PC-9 (cell line): ENCODE measurements at regions not wholly inside any gene's neighbourhood (a gene's known extent, or its start where the extent isn't known, plus 50 kb on each side); places are given as distances from the start of the nearest gene placed in this dataset.

ENCODE experiments used
- BruUV-seq: library from RNA; stranded (reverse); fragments of 400-500 nt; replicated peaks from 2 replicates; lab custom pipeline; 2021; lab: Mats Ljungman, UMichigan
- CTCF ChIA-PET: fragments of 300-600 bp; sonication (Branson Sonifier 250); formaldehyde crosslinking; loops from one replicate; lab custom pipeline; 2022; ENCODE audit warnings: antibody characterized with exemption; lab: Charles Lee
- POLR2A ChIA-PET: fragments of 300-600 bp; sonication (Branson Sonifier 250); formaldehyde crosslinking; loops from one replicate; lab custom pipeline; 2022; ENCODE audit warnings: antibody characterized with exemption; ENCODE audit not compliant: unreplicated experiment; lab: Charles Lee
- DNase-seq, 2 experiments: peaks; one replicate each; pipeline versions ENCODE4 v3.0.0 to v3.0.0-alpha.2; 2015 to 2022; ENCODE audit warnings: mixed read lengths in 1 of 2
- H2AFZ ChIP-seq: fragments of 200-600 bp; sonication (generic); 2 replicates; pipeline ENCODE4 v1.8.1; 2017; ENCODE audit warnings: antibody characterized with exemption
- H3F3A ChIP-seq: fragments of 200-600 bp; sonication (generic); 2 replicates; pipeline ENCODE4 v1.8.1; 2017; ENCODE audit warnings: antibody characterized with exemption, mild to moderate bottlenecking, low read depth; ENCODE audit not compliant: insufficient read depth
- H3K27ac ChIP-seq: fragments of 200-600 bp; sonication (generic); 2 replicates; pipeline ENCODE4 v1.6.1; 2016; ENCODE audit warnings: mixed run types
- H3K27me3 ChIP-seq: fragments of 200-600 bp; sonication (generic); 2 replicates; pipeline ENCODE4 v1.6.1; 2016; ENCODE audit warnings: low read depth, mixed run types; ENCODE audit not compliant: insufficient read depth
- H3K36me3 ChIP-seq: fragments of 200-600 bp; sonication (generic); 2 replicates; pipeline ENCODE4 v1.6.1; 2016; ENCODE audit warnings: low read depth, mixed run types
- H3K4me1 ChIP-seq: fragments of 200-600 bp; sonication (generic); replicated peaks from 2 replicates; pipeline ENCODE4 v1.6.1; 2016; ENCODE audit warnings: mixed run types; ENCODE audit not compliant: insufficient read depth
- H3K4me2 ChIP-seq: fragments of 200-600 bp; sonication (generic); 2 replicates; pipeline ENCODE4 v1.6.1; 2017; ENCODE audit warnings: mixed run types
- H3K4me3 ChIP-seq: fragments of 200-600 bp; sonication (generic); 2 replicates; pipeline ENCODE4 v1.6.1; 2016; ENCODE audit warnings: mixed run types
- H3K79me2 ChIP-seq: fragments of 200-600 bp; sonication (generic); 2 replicates; pipeline ENCODE4 v1.6.1; 2017; ENCODE audit warnings: low read depth, mixed run types
- H3K9me2 ChIP-seq: fragments of 200-600 bp; sonication (generic); 2 replicates; pipeline ENCODE4 v1.8.1; 2017; ENCODE audit warnings: mild to moderate bottlenecking; ENCODE audit not compliant: insufficient read depth
- H3K9me3 ChIP-seq: fragments of 200-600 bp; sonication (generic); 2 replicates; pipeline ENCODE4 v1.8.1; 2016; ENCODE audit warnings: low read depth; ENCODE audit not compliant: insufficient read depth
- H4K20me1 ChIP-seq: fragments of 200-600 bp; sonication (generic); 2 replicates; pipeline ENCODE4 v1.8.1; 2017; ENCODE audit not compliant: insufficient read depth
- EZH2 ChIP-seq: fragments of 200-600 bp; sonication (generic); IDR thresholded peaks from 2 replicates; pipeline ENCODE4 v1.8.0; 2017; ENCODE audit warnings: antibody characterized with exemption, low read depth
- intact Hi-C: fragments of 100-400 bp; cut with micrococcal nuclease; formaldehyde crosslinking; loops from one replicate; pipeline ENCODE4 v1.10.0; 2022; ENCODE audit not compliant: unreplicated experiment
- TF ChIP-seq, protein P1 (sequence below): fragments of 200-600 bp; sonication (generic); conservative IDR thresholded peaks from 2 replicates; pipeline ENCODE4 v1.6.1; 2017; ENCODE audit warnings: mixed run types, antibody characterized with exemption, mild to moderate bottlenecking, moderate library complexity

DNA sequence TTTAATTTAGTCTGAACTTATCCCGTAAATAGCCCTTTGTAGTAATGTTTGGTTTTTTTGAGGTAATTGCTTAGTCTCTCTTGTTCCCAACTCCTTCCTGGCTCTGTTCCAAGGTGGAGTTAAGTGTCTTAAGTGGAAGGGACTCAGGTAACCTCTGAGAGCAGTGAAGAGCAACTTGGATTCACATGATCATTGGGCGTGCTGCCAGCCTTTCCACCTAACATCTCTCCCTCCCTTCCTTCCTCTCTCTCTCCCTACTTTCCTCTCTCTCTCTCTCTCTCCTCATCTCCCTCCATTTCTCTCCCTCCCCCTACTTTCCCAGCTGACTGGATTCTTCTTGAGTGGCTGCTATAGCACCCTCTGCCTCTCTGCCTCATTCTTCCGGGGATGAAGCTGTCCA, 232.9 kb upstream of the SASH1 start:
- BruUV-seq = no TSS peak
- H4K20me1 ChIP-seq = no peaks in the 10 kb centered on the region
- no peaks in the 10 kb centered on the region; the same call in 1 of the 2 replicates for H3F3A ChIP-seq
- peaks cover 21% of the 10 kb centered on the region for H3K4me1 ChIP-seq
- H2AFZ ChIP-seq = no peak overlapping the region
- intact Hi-C loops = no loop called here
- no peak overlapping the region for H3K4me3 ChIP-seq
- ChIA-PET POLR2A (no interaction called here), CTCF (no interaction called here)
- H3K9me2 ChIP-seq = no peaks in the 10 kb centered on the region
- DNase-seq = no peak
- H3K4me2 ChIP-seq = no peak overlapping the region
- no peaks in the 10 kb centered on the region for H3K27me3 ChIP-seq
- no peak overlapping the region for H3K27ac ChIP-seq
- no peaks in the 10 kb centered on the region for H3K79me2 ChIP-seq
- no peak for TF ChIP-seq EZH2
- TF ChIP-seq, protein P1, sequence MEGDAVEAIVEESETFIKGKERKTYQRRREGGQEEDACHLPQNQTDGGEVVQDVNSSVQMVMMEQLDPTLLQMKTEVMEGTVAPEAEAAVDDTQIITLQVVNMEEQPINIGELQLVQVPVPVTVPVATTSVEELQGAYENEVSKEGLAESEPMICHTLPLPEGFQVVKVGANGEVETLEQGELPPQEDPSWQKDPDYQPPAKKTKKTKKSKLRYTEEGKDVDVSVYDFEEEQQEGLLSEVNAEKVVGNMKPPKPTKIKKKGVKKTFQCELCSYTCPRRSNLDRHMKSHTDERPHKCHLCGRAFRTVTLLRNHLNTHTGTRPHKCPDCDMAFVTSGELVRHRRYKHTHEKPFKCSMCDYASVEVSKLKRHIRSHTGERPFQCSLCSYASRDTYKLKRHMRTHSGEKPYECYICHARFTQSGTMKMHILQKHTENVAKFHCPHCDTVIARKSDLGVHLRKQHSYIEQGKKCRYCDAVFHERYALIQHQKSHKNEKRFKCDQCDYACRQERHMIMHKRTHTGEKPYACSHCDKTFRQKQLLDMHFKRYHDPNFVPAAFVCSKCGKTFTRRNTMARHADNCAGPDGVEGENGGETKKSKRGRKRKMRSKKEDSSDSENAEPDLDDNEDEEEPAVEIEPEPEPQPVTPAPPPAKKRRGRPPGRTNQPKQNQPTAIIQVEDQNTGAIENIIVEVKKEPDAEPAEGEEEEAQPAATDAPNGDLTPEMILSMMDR = no peak
- no peaks in the 10 kb centered on the region for H3K36me3 ChIP-seq
- no peaks in the 10 kb centered on the region for H3K9me3 ChIP-seq

DNA sequence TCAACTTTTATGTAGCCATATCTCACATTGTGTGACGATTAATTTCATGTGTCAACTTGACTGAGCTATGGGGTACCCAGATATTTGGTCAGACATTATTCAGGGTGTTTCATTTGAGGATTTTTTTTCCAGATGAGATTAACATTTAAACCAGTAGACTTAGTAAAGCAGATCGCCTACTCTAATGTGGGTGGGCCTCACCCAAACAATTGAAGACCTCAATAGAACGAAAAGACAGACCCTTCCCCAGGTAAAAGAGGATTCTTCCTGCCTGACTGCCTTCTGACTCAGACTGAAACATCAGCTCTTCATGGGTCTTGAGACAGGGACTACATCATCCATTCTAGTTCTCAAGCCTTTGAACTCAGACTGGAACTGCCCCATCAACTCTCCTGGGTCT, 231.7 kb upstream of the SASH1 start:
- H3F3A ChIP-seq = no peaks in the 10 kb centered on the region
- CTCF ChIA-PET = no interaction called here
- POLR2A ChIA-PET = no interaction called here
- no peaks in the 10 kb centered on the region for H3K9me2 ChIP-seq
- H3K27ac ChIP-seq = no peak overlapping the region
- H3K4me2 ChIP-seq = no peak overlapping the region
- H4K20me1 ChIP-seq = no peaks in the 10 kb centered on the region
- H3K4me3 ChIP-seq = no peak overlapping the region
- no peaks in the 10 kb centered on the region for H3K36me3 ChIP-seq
- DNase-seq = no peak
- intact Hi-C loops = no loop called here
- H3K4me1 ChIP-seq = peaks cover 21% of the 10 kb centered on the region
- no peak overlapping the region for H2AFZ ChIP-seq
- TF ChIP-seq, protein P1 = no peak
- TF ChIP-seq EZH2 = no peak
- no TSS peak for BruUV-seq
- H3K9me3 ChIP-seq = no peaks in the 10 kb centered on the region
- H3K27me3 ChIP-seq = no peaks in the 10 kb centered on the region
- H3K79me2 ChIP-seq = no peaks in the 10 kb centered on the region

- Histone ChIP-seq H3K9me3 (no peaks in the 10 kb centered on the region), H3F3A (no peaks in the 10 kb centered on the region), H3K27ac (peak overlapping the region; percentile 43; the same call in 1 of the 2 replicates), H3K27me3 (no peaks in the 10 kb centered on the region), H3K4me3 (no peak overlapping the region), H4K20me1 (no peaks in the 10 kb centered on the region), H3K4me1 (peaks cover 21% of the 10 kb centered on the region), H3K9me2 (no peaks in the 10 kb centered on the region), H3K79me2 (no peaks in the 10 kb centered on the region), H3K4me2 (peak overlapping the region; percentile 54), H3K36me3 (no peaks in the 10 kb centered on the region), H2AFZ (no peak overlapping the region)
- CTCF ChIA-PET = no interaction called here
- intact Hi-C loops = no loop called here
- POLR2A ChIA-PET = interaction anchor here (0.7 kb wide), 1 partner anchor 336 kb away, joined by 15 read pairs; no protein-coding TSS in a partner anchor
- BruUV-seq = no TSS peak
- DNase-seq = peak; percentile 37 to 39
- TF ChIP-seq EZH2 = no peak
- TF ChIP-seq, protein P1 = no peak
Observed at GRCh38 chr6:148112851-148113319, 229.8 kb upstream of the SASH1 start.
